Stimulated activated CD8-positive, alpha-beta memory T cell treated with anti-CD3 and anti-CD28 coated beads, Interleukin-7, amount 100 ng/mL, for 4 hours (primary cell): ENCODE measurements at regions not wholly inside any gene's neighbourhood (a gene's known extent, or its start where the extent isn't known, plus 50 kb on each side); places are given as distances from the start of the nearest gene placed in this dataset.

Experiments
- DNase-seq, 2 donors: peaks; one replicate each; pipeline ENCODE4 v3.0.0-alpha.2; 2020; ENCODE audit warnings: low read depth in 2 of 2

DNA sequence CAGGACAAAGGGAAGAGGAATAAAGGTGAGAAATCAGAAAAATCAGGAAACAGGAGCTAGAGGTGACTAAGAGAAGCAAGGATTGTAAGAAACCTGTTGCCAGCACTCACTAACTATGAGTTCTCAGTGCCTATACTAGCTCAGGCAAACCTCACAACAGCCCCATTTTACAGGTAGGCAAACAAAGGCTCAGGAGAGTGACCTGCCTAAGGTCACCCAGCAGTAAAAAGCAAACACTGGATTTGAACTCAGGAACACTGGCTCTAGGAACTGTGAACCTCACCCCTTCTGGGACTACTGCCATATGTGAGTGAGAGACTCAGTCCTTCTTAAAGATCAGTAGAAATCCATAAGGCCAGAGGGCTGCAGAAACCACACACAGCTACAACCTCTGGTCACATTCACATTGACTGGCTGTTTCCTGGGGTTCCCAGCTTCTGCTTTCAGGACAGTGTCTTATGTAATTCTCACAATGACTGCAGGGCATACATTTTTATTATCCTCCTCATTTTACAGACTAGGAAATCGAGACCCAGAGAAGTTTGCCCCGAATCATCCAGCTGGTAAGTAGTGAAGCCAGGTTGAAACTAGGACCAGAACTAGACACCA, 80.7 kb upstream of the MAFB start:
- DNase-seq = no peak

DNA sequence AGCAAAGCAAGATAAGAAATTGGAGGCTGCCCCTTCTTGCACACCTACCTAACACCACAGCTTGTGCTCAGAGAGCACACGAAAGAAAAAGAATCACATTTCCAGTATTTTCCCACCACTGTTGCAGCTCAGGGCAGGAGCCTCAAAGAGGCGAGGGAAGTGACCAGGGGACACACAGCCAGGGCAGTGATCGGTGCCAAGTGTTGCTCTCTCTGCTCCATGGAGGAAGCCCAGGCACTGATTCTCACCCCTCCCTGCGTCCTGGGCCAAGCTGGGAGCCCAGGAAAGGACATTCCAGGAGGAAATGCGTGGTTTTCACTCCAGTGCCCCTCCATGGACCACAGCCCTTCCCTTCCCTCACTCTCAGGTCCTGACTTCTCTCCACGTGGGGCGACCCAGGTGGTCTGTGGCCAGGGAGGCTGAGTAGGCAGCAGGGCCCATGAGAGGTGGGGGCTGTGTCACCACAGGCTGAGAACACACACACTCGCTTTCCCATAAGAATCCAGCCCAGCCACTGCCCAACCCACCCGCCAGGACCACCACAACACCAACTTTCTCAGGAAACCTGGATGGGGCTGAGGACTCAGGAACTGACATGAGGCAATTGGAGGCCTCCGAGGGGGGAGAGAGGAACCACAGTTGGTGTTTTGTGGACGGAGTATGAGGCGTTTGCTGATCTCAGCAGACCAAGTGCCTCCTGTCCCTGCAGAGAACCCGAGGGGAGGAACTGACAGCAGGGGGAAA, 81.7 kb upstream of the MAFB start:
- DNase-seq = no peak

DNA sequence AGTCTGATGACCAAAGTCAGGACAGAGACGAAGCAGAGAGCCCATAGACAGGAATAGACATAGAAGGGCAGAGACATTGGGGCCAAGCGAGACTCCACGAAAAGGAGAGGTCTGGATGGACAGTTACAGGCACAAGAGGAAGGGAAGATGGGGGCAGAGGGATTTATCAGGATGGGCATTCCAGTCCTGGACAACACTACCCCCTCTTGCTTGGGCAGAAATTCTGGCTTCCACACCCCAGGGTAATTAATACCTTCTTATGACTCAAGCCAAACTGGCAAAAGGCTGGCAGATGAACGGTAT, 82.2 kb upstream of the MAFB start:
- no peak for DNase-seq

DNA sequence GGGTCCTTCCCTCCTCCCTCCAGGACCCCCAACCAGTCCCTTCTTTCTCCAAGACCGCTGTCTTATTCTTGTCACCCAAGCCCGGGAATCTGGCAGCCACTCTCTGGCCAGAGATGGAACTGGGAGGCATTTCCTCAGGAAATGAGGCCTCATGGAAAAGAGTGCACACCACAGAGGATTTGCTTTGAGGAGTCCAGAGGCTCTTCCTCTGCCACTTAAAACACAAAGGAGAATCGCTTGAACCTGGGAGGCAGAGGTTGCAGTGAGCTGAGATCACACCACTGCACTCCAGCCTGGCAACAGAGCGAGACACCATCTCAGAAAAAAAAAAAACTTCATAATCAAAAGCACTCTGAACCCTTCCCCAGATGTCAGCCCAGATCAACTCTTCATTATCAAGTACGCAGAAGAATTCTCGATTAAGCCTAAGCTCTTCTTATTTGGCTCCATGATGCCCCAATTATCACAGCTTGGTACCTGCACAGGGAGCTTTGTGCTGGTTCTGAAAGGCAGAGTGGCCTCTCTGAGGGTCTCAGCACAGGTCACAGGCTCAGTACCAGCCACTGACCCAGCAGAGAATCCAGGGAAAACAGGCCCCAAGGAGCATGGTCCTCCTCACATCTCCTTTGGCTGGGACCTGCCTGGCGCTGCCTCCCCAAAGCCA, 82.9 kb upstream of the MAFB start:
- DNase-seq = no peak

DNA sequence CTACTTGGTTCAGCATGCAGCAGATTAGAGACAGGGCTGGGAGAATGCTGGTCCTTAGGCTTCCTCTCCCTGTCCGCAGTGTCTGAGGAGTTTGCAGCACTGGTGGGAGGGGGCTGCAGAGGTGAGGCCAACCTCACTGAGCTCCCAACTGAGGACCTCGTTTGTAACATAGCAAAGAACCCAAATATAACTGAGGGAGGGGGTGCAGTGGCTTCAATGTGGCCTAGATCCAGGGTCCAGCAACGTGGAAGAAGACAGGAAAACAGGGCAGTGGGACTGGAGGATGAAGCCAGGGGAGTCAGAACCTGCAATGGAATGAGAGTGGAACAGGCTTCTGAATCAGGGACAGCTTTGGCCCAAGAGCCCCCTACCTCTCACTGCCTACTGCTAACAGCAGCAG, 84.3 kb upstream of the MAFB start:
- no peak for DNase-seq

DNA sequence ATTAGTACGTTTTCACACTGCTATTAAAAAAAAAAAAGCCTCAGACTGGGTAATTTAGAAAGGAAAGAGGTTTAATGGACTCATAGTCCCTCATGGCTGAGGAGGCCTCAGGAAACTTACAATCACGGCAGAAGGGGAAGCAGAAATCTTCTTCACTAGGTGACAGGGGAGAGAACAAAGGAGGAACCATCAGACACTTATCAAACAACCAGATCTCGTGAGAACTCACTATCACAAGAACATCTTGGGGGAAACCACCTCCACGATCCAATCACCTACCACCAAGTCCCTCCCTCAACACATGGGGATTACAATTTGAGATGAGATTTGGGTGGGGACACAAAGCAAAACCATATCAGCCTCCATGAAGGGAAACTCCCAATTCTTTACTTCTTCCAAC, 85.2 kb upstream of the MAFB start:
- no peak for DNase-seq

DNA sequence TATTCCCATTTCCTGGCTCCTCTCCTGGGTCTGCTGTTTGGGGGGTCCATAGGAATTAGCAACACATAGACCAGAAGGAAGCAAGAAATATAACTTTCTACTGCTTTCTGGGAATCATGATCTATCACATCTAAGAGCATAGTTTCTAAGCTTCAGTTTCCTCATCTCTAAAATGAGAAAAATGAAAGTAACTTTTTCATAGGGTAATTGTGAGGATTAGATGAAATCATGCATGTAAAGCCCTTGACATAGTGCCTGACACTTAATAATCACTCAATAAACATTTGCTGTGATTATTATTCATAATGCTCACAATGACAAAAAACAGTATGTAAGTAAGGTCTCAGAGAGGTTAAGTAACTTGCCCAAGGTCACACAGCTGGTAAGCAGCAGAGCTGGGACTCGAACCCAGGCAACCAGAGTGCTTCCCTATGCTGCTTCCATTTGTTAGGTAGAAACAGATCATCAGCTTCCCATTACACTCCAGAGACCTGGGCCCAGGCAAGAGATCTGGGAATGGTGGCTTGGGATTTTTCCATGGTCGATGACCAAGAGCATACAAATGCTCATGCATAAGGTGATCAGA, 86.6 kb upstream of the MAFB start:
- no peak for DNase-seq

DNA sequence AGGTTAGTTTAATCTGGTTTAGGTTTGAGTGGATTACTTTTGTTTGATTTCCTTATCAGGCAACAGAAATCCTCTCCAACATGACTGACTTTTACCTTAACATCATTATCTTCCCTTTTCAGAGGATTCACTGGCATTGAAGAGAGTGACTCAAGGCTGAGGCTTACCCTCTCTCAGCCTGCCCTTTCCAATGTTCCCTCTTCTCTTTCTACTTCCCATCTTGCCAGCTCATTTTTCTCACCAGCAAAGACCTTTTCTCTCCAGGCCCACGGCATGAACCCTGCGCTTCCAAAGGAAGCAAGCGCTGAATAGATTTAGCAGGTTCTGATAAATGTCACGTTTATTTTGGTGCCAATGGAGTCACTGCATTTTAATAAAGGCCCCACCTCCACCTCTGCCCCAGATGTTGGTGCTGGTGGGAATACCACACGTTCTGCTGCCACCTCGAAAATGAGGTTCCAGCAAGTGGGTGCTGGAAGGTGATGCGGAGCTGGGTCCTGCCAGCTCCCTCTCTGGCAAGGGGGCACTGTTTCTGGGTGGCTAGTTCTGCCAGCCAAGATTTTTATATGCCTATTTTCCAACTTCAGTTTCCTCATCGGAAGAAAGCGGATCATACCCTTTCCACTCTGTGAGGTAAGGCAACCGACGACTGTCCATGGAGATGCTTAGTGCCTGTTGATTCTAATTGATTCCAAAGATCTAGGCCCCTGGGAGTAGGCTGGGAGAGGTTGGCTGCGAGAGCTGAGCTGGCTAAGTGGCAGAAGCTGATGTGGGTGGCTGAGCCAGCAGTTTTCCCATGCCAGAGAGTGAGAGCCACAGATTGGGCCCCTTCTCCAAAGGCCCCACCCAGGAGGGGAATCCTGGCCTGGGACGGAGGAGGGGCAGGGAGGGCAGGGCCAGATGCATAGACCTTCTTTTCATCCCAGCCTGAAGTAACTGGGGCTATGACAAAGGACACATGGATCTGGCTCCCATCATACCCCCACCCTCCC, 87.7 kb upstream of the MAFB start:
- DNase-seq = no peak

DNA sequence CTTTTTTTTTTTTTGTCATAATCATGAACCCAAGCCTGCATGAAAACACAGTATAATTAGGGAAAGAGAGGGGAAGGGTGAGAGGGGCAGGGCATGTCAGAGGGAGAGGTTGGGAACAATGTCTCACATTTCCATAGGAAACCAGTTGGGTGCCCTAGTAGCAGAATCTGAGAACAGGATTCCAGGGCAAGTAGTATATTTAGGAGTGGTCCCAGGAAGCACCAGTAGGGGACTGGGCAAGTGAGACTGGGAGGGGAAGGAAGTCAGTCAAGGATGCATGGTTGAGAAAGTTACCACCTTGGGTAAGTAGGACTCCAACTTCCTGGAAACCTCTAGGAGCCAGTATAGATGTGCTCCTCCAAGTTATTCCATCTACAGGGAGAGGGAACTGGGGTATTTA, 88.6 kb upstream of the MAFB start:
- no peak for DNase-seq

DNA sequence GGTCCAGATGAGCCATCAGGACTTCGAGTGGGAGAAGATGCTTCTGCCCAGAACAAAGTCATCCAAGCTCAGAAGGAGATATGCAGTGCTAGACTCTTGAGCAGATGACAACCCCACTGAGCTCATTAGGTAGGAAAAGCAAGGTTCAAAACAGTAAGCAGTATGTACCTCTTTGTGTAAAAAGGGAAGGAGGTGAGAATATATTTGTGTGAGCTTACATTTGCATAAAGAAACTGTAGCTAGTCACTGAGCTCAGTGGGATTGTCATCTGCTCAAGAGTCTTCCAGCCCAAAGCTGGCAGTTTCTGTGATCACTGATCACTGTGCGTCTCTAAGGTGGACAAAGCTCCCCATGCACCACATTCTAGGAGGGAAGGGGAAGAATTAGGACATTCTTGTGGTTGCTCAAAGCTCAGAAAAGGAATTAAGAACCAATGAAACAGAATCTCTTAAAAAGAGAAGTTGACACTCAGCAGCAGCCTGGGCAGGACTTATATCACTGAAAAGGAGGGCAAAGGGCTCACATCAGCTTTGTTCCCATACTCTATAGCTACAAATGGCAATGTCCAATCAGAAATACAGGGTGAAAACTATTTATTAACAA, 90.0 kb upstream of the MAFB start:
- DNase-seq = no peak

DNA sequence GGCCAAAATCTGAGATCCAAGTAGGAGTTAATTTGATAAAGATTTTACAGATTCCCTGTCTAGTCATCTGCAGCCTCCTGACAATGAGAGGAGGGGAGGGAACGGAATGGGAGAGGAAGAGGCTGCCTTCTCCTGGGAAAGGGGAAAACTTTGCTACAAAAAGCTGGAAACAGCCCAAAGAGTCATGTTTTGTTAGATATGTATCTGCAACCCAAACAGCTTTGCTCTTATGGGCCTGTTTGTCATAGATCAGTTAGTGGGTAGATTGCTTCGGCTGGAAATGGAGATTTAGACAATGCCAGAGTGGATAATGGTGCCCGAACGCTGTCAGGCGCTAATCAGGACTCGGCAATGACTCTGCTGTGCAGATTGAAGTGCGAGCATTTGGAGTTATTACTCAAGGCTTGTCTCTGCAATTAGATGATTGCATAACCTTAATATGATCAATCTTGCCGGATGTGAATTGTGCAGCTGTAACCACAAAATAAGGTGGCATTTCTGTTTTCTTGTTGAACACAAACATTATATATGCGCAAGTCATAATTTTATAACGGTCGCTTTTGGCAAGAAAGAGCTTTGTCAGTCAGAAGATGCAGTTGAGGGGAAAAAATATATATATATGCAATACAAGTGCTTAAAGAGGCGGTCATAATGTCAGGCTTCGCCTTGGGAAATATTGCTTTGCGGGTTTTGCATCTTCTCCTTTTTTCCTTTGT, 92.4 kb upstream of the MAFB start:
- DNase-seq = no peak

DNA sequence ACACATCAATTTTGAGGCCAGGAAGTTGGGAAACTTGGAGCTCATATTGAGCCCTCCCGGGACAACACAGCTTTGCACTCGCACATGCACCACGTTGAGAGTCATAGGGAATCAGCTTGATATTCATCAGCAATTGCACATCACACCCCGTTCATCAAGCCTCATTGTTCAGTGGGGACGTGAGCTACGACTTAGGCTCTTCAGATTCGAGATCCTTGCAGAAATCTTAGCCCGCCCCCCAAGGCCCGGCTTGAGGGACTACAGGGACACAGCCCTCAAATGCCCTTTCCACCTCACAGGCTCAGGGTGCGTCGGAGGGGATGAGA, 93.0 kb upstream of the MAFB start:
- DNase-seq = no peak

DNA sequence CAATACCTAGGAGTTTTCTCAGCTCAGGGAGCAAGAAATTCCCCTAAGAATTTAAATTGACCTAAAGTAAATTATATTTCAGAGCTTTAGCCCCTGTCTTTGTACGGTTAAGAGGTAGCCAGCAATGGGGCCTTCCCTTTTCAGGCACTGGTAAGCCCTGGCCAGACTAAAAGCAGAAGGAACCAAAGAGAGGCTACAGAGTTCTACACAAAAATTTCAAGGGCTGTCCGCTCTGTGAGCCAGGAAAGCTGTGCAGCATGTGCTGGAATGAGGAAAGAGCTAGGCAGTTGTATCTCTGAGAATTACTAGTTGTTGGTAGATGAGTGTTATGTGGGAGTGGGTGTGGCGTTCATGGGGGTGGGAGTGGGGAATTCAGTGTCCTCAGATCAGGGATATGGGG, 96.3 kb upstream of the MAFB start:
- DNase-seq = no peak

DNA sequence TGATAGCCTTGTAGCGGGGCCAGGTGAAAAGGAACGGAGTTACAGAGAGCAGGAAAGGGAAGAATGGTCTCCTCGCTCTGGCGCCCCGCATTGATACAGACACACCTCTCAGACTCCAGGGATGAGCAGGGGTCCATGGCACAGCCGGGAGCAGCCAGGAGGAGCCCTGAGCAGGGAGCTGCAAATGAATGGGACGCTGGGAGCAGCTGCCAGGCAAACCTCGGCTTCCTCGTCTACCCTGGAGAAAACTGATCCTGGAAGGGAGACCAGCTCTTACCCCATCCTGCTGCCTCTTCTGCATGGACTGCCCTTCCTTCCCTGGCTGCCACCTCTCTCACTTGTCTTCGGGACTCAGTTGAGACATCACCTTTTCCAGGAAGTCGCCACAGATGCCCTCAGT, 97.3 kb upstream of the MAFB start:
- no peak for DNase-seq

DNA sequence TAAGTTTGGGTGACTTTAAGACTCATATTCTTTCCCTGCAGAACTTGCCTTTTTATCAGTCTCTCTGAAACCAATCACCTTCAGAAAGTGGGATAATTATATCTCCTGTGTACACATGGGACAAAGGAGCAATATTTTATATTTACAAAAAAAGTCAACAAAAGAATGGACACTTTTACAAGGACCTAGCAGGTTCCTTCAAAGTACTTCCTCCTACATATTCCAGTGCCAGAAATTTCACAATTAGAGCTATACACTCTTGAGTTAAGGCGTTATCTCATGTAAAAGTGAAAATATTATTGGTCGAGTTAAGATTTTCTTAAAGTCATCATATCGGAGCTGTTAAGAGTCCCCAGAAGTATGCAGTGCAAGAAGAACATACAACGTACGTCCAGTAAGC, 98.9 kb upstream of the MAFB start:
- DNase-seq = no peak

DNA sequence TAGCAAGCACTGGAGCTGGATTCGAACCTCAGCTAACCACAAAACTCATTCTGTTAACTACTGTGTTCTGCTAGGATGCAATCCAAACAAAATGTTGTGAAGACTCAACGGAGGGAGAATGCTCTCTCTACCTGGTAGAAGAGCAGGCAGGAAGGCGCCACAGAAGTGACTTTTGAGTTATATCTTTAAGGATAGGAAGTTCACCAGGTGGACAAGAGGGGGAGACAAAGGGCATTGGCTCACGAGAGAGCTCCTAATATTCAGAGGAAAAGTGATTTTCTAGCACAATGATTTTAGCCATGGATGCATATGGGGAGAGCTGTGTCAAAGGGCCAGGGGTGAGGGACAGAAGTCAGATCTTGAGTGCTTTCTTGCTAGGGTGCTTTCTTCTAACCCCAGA, 108.4 kb upstream of the MAFB start:
- DNase-seq = no peak

DNA sequence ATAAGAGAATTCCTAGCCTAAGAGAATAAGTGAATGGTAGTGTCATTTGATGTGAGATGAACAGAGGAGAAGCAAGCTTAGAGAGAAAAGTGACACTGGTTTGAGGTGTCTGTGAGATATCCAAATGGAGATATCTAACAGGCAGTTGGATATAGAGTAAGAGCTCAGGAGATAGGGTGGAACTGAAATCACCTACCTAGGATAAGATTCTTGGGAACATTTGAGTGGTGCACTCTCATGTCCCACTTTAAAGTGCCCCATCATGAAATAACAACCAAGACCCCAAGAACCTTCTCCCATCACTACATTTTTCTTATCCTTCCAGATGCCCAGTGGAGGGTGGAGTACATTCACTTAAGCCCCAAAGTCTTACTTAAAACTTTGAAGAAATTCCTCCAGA, 109.0 kb upstream of the MAFB start:
- no peak for DNase-seq

DNA sequence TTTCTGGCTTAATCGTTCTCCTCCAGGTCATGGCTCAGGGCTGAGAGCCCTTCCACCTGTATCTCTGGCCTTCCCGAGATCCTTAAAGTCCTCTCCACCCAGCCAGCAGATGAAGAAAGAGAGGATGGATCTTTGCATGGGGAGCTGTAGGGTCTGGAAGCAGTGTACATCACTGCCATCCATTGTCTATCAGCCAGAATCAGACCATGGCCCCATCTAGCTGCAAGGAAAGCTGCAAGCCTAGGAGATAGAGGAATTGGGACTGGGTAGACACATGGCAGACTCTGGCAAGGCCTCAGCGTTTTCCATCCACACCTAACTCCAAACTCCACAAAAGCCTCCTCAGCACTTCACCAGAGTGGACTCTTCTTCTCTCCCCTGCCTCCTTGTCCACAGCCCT, 113.8 kb upstream of the MAFB start:
- DNase-seq = no peak

DNA sequence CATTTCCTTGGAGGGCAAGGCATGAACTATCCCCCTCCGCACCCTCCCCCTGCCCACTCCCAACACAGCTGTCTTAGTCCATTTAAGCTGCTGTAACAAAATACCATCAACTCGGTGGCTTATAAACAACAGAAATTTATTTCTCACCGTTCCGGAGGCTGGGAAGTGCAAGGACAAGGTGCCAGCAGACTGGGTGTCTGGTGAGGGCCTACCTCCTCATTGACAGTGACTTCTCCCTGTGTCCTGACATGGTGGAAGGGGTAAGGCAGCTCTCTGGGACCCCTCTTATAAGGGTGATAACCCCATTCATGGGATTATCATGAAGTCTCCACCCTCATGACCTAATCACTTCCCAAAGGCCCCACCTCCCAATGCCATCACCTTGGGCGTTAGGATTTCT, 114.3 kb upstream of the MAFB start:
- no peak for DNase-seq

DNA sequence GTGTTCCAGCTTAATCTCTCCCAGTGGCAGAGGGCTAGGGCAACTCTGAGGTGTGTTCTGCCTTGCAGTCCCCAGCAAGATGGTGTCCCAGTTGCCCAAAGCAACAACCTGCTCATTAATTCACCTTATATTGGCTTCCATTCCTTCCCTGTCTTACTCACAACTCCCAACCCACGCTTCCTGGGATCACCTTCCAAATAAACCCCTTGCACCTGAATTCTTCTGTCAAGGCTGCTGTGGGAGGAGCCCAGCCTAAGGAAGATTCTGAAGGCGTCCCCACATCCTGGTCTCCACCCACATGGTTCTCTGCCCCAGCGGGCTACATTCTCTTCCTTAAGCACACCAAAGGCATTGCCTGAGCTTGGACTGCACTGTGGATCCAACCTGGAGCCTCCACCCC, 116.6 kb upstream of the MAFB start:
- no peak for DNase-seq
